ENCODE measurements at regions not wholly inside any gene's neighbourhood (a gene's known extent, or its start where the extent isn't known, plus 50 kb on each side); places are given as distances from the start of the nearest gene placed in this dataset.

- Histone ChIP-seq H3K27me3 (ENCODE audit: low read depth, low read length) (no peaks in the 10 kb centered on the region), H3K4me3 (ENCODE audit: low read depth in 1 of 2, low read length in 2 of 2) (no peak overlapping the region), H3K4me1 (ENCODE audit: control insufficient read depth in 1 of 2, insufficient read depth in 2 of 2, low read length in 2 of 2) (no peaks in the 10 kb centered on the region), H3K36me3 (ENCODE audit: control insufficient read depth in 1 of 2, insufficient read depth in 2 of 2, low read length in 2 of 2) (no peaks in the 10 kb centered on the region), H3K9me3 (ENCODE audit: control insufficient read depth in 1 of 2, low read length in 2 of 2) (no peaks in the 10 kb centered on the region), H3K27ac (ENCODE audit: low read length) (no peak overlapping the region)
Measured at GRCh38 chr21:43339668-43340067, 87.3 kb downstream of the SIK1 start.

DNA sequence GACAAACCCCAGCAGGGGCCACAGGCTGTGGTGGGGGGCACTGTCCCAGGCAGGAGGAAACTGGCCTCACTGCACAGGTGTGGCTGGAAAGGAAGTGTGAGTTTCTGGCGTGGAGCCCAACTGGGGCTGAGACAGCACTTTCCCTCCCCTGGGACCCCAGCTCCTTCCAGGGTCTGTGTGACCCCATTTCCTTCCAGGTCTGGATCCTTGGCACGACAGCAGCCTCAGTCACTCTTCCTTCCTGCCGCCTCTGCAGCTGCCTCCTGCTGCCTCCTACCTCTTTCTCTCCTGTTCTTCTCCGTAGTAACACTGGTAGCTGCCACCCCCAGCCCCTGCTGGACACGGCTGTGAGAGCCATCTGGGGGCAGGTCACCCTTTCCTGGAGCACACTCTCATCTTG is 88.0 kb downstream of the SIK1 start:
- no peak overlapping the region for H3K27ac ChIP-seq (ENCODE audit: low read length)

DNA sequence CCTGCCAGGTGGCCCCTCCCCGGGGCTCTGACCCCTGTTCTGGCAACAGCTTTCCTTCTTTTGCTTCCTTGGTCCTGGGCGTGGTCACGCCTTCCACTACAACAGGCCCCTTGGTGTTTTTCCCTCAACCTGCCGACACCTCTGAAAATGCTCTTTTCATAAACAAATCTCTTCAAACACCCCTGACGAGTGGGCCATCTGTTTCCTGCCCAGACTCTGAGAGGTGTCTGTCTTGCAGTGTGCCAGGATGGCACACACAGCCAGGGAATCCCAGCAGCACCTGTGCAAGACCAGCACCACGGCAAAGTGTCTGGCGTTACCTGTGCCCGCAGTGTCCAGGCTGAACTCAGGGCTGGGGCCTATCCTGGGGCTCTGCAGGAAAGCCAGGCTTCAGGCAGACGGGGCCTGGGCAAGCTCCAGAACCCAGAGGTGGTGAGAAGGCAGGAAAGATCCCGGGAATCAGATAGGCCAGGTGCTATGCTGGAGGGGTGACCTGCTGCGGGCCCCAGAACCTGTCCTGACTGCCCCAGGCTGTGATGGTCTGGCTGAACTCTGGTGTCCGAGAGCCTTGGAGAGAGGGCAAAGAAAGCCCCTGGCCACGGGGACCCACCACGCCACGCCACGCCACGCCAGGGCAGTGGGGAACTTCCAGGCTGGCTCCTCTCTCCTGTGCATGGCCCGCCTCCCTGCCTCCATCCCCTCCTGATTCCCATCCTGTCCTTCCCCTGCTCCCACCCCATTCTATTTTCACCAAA is 88.9 kb downstream of the SIK1 start:
- H3K4me1 ChIP-seq (ENCODE audit: control insufficient read depth in 1 of 2, insufficient read depth in 2 of 2, low read length in 2 of 2) = peaks cover under 1 to 4% of the 10 kb centered on the region in 2 donors
- no peaks in the 10 kb centered on the region for H3K9me3 ChIP-seq (ENCODE audit: control insufficient read depth in 1 of 2, low read length in 2 of 2)
- no peaks in the 10 kb centered on the region for H3K27me3 ChIP-seq (ENCODE audit: low read depth, low read length)
- H3K36me3 ChIP-seq (ENCODE audit: control insufficient read depth in 1 of 2, insufficient read depth in 2 of 2, low read length in 2 of 2) = no peaks in the 10 kb centered on the region
- no peak overlapping the region for H3K4me3 ChIP-seq (ENCODE audit: low read depth in 1 of 2, low read length in 2 of 2)
- H3K27ac ChIP-seq (ENCODE audit: low read length) = no peak overlapping the region

More for the DNA sequence above, 88.0 kb downstream of the SIK1 start:
- Histone ChIP-seq H3K27me3 (ENCODE audit: low read depth, low read length) (no peaks in the 10 kb centered on the region), H3K4me3 (ENCODE audit: low read depth in 1 of 2, low read length in 2 of 2) (no peak overlapping the region), H3K36me3 (ENCODE audit: control insufficient read depth in 1 of 2, insufficient read depth in 2 of 2, low read length in 2 of 2) (no peaks in the 10 kb centered on the region), H3K9me3 (ENCODE audit: control insufficient read depth in 1 of 2, low read length in 2 of 2) (no peaks in the 10 kb centered on the region), H3K4me1 (ENCODE audit: control insufficient read depth in 1 of 2, insufficient read depth in 2 of 2, low read length in 2 of 2) (peaks cover 0 to 2% of the 10 kb centered on the region in 2 donors)

- no peaks in the 10 kb centered on the region for H3K9me3 ChIP-seq (ENCODE audit: control insufficient read depth in 1 of 2, low read length in 2 of 2)
- peaks cover 4 to 15% of the 10 kb centered on the region in 2 donors for H3K4me1 ChIP-seq (ENCODE audit: control insufficient read depth in 1 of 2, insufficient read depth in 2 of 2, low read length in 2 of 2)
- H3K4me3 ChIP-seq (ENCODE audit: low read depth in 1 of 2, low read length in 2 of 2) = no peak overlapping the region
- no peak overlapping the region for H3K27ac ChIP-seq (ENCODE audit: low read length)
- H3K27me3 ChIP-seq (ENCODE audit: low read depth, low read length) = no peaks in the 10 kb centered on the region
- H3K36me3 ChIP-seq (ENCODE audit: control insufficient read depth in 1 of 2, insufficient read depth in 2 of 2, low read length in 2 of 2) = no peaks in the 10 kb centered on the region
Measured at GRCh38 chr21:43335119-43335518, 91.8 kb downstream of the SIK1 start.

GRCh38 chr21:43334214-43334958 is 92.5 kb downstream of the SIK1 start:
- Histone ChIP-seq H3K9me3 (ENCODE audit: control insufficient read depth in 1 of 2, low read length in 2 of 2) (no peaks in the 10 kb centered on the region), H3K4me1 (ENCODE audit: control insufficient read depth in 1 of 2, insufficient read depth in 2 of 2, low read length in 2 of 2) (peaks cover 4 to 15% of the 10 kb centered on the region in 2 donors), H3K27ac (ENCODE audit: low read length) (no peak overlapping the region), H3K36me3 (ENCODE audit: control insufficient read depth in 1 of 2, insufficient read depth in 2 of 2, low read length in 2 of 2) (no peaks in the 10 kb centered on the region), H3K4me3 (ENCODE audit: low read depth in 1 of 2, low read length in 2 of 2) (no peak overlapping the region), H3K27me3 (ENCODE audit: low read depth, low read length) (no peaks in the 10 kb centered on the region)

DNA sequence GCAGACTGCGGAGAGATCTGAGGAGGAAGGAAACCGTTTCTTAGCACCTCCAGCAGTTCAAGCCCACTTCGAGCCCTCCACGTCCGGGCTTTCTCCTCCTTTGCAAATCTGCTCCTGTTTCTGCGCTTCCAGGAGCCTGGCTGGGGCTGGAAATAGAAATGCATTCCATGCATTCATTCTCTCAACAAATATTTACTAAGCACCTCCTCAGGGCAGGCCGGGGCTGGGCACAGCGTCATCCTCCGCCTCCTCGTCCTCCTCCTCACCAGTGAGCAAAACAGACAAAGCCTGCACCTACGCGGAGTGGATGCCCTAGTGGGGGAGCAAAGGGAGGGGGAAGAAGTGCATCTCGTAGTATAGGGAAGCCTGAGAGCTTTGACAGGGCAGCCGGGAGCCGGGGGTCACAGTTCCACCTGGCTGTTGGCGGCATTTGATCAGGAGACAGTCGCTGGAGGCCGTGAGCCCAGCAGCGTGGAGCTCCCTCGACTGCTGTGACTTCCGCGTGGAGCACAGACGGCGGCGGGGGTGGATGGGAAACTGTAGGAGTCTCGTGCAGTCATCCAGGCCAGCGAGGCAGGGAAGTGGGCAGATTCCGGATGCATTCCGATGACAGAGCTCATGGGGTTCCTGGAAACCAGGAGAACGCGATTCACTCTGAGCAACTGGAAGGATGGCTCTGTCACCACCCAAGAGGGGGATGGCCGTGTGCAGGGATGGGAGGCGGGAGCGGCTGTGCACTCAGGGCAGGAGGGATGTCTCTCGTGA is 93.5 kb downstream of the SIK1 start:
- H3K4me3 ChIP-seq (ENCODE audit: low read depth in 1 of 2, low read length in 2 of 2) = peak overlapping the region in 1 of 2 donors; percentile 33
- no peaks in the 10 kb centered on the region for H3K36me3 ChIP-seq (ENCODE audit: control insufficient read depth in 1 of 2, insufficient read depth in 2 of 2, low read length in 2 of 2)
- no peaks in the 10 kb centered on the region for H3K9me3 ChIP-seq (ENCODE audit: control insufficient read depth in 1 of 2, low read length in 2 of 2)
- H3K27me3 ChIP-seq (ENCODE audit: low read depth, low read length) = no peaks in the 10 kb centered on the region
- H3K4me1 ChIP-seq (ENCODE audit: control insufficient read depth in 1 of 2, insufficient read depth in 2 of 2, low read length in 2 of 2) = peaks cover 4 to 15% of the 10 kb centered on the region in 2 donors
- no peak overlapping the region for H3K27ac ChIP-seq (ENCODE audit: low read length)

GRCh38 chr21:43332861-43333297 is 94.1 kb downstream of the SIK1 start:
- no peaks in the 10 kb centered on the region for H3K36me3 ChIP-seq (ENCODE audit: control insufficient read depth in 1 of 2, insufficient read depth in 2 of 2, low read length in 2 of 2)
- H3K9me3 ChIP-seq (ENCODE audit: control insufficient read depth in 1 of 2, low read length in 2 of 2) = no peaks in the 10 kb centered on the region
- H3K4me1 ChIP-seq (ENCODE audit: control insufficient read depth in 1 of 2, insufficient read depth in 2 of 2, low read length in 2 of 2) = peaks cover 4 to 15% of the 10 kb centered on the region in 2 donors
- no peaks in the 10 kb centered on the region for H3K27me3 ChIP-seq (ENCODE audit: low read depth, low read length)
- peak overlapping the region in 1 of 2 donors; percentile 33 for H3K4me3 ChIP-seq (ENCODE audit: low read depth in 1 of 2, low read length in 2 of 2)
- H3K27ac ChIP-seq (ENCODE audit: low read length) = no peak overlapping the region

GRCh38 chr21:43331962-43332828 is 94.7 kb downstream of the SIK1 start:
- no peak overlapping the region for H3K4me3 ChIP-seq (ENCODE audit: low read depth in 1 of 2, low read length in 2 of 2)
- H3K27me3 ChIP-seq (ENCODE audit: low read depth, low read length) = no peaks in the 10 kb centered on the region
- peaks cover 4 to 15% of the 10 kb centered on the region in 2 donors for H3K4me1 ChIP-seq (ENCODE audit: control insufficient read depth in 1 of 2, insufficient read depth in 2 of 2, low read length in 2 of 2)
- H3K36me3 ChIP-seq (ENCODE audit: control insufficient read depth in 1 of 2, insufficient read depth in 2 of 2, low read length in 2 of 2) = no peaks in the 10 kb centered on the region
- H3K9me3 ChIP-seq (ENCODE audit: control insufficient read depth in 1 of 2, low read length in 2 of 2) = no peaks in the 10 kb centered on the region
- no peak overlapping the region for H3K27ac ChIP-seq (ENCODE audit: low read length)

DNA sequence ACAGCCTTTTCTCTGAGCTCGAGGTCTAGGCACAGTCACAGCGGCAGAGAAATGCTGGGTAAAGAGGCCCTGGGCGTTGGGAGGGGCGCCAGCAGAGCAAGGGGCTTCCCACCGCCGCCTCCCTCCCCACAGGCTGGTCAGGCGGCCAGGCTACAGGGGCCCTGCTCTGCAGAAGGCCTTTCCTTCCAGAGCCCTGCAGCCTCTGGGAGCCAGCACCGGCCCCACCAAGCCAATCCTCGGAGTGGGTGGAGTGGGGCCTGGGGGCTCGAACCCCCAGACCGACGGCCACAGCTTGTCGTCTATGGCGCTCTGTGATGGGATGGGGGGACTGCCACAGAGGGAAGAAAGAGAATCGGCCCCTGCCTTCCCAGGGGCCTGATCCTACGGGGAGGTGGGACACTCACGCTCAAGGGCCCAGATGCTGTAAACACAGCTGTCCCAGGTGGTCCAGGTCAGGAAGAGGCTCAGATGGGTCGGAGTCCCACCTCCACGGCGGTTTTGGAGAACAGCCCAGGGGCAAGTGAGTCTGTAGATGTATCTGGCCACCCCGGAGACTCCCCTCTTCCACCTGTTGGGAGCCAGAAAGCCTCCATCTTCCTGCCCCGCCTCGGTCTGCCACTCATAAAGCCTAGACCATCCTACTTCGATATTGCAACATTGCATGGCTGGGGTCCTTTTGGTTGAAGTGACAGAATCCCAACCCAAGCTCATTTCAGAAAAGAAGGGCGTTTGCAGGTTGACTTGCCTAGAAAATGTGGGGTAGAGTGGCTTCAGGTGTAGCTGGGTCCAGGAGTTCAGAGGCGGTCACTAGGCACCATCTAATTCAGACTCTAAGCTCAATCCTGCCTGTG is 95.6 kb downstream of the SIK1 start:
- Histone ChIP-seq H3K9me3 (ENCODE audit: control insufficient read depth in 1 of 2, low read length in 2 of 2) (no peaks in the 10 kb centered on the region), H3K27ac (ENCODE audit: low read length) (no peak overlapping the region), H3K27me3 (ENCODE audit: low read depth, low read length) (no peaks in the 10 kb centered on the region), H3K4me3 (ENCODE audit: low read depth in 1 of 2, low read length in 2 of 2) (no peak overlapping the region), H3K4me1 (ENCODE audit: control insufficient read depth in 1 of 2, insufficient read depth in 2 of 2, low read length in 2 of 2) (peaks cover 4 to 15% of the 10 kb centered on the region in 2 donors), H3K36me3 (ENCODE audit: control insufficient read depth in 1 of 2, insufficient read depth in 2 of 2, low read length in 2 of 2) (no peaks in the 10 kb centered on the region)

GRCh38 chr21:43330306-43330881 is 96.5 kb downstream of the SIK1 start:
- Histone ChIP-seq H3K4me3 (ENCODE audit: low read depth in 1 of 2, low read length in 2 of 2) (no peak overlapping the region), H3K27ac (ENCODE audit: low read length) (no peak overlapping the region), H3K4me1 (ENCODE audit: control insufficient read depth in 1 of 2, insufficient read depth in 2 of 2, low read length in 2 of 2) (peaks cover 4 to 15% of the 10 kb centered on the region in 2 donors), H3K27me3 (ENCODE audit: low read depth, low read length) (no peaks in the 10 kb centered on the region), H3K36me3 (ENCODE audit: control insufficient read depth in 1 of 2, insufficient read depth in 2 of 2, low read length in 2 of 2) (no peaks in the 10 kb centered on the region), H3K9me3 (ENCODE audit: control insufficient read depth in 1 of 2, low read length in 2 of 2) (no peaks in the 10 kb centered on the region)

Measured in muscle layer of duodenum (tissue), 2 donors.